SK-MEL-5 (cell line): ENCODE measurements at regions not wholly inside any gene's neighbourhood (a gene's known extent, or its start where the extent isn't known, plus 50 kb on each side); places are given as distances from the start of the nearest gene placed in this dataset.

ENCODE experiments used
- DNase-seq: peaks from one replicate; pipeline ENCODE4 v3.0.0-alpha.2; 2016; ENCODE audit warnings: low read depth, low spot score
- in situ Hi-C: cut with HindIII; loops from 2 replicates; pipeline ENCODE4 v1.10.0; 2016; ENCODE audit warnings: low sequenced_read_pairs, high pct_unique_total_duplicates, low pct_unique_long_range_greater_than_20kb

DNA sequence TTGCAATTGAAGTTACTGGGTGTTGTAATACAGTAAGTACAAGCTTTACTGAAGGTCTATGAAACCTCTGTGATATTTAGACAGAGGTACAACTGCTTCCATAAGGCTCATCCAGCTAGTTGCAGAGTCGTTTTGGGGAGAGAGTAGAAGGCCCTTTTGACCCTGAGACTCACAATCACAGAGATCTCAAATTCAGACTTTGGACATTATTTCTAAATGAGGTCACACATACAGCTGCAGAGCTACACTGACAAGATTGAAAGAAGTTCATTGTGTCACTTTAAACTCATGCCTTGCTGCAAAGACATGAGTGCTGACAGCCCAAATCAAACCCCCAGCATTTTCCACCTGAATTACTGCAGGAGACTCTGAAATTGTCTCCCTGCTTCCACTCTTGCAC lies 205.9 kb upstream of the TMEM161B start:
- in situ Hi-C loops: no loop called here
- DNase-seq: peak; percentile 13

DNA sequence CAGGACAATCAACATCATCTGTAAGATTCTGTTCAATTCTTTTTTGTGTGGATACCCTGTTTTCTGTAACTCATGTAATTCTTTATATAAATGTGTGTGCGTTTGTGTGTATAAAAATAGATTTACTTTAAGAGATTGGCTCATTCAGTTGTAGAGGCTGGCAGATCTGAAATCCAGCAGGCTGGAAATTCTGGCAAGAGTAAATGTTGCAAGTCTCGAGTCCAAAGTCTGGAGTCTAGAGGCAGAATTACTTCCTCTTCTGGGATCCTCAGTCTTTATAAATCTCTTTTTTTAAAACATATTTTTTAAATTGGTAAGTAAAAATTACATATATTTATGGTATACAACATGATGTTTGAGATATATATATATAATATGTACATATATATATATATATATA lies 202.1 kb upstream of the TMEM161B start:
- no peak for DNase-seq
- in situ Hi-C loops: no loop called here

DNA sequence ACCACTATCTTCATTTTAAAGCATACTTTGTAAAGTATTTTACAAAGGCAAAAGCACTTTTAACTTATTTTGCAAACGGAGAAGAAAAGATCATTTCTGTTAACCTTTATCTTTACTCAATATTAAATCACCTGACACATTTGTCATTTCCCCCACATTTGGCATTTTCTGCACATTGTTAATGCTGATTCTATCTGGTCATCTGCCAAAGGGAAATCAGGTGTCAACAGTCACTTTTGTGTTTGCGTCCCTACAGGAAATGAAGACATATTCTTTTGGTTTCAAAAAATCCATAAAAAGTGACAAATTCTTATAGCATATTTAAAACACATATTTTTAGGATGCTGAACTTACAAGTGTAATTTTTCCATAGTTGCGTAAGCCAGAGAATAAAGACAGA lies 191.3 kb upstream of the TMEM161B start:
- in situ Hi-C loops: no loop called here
- DNase-seq: no peak

DNA sequence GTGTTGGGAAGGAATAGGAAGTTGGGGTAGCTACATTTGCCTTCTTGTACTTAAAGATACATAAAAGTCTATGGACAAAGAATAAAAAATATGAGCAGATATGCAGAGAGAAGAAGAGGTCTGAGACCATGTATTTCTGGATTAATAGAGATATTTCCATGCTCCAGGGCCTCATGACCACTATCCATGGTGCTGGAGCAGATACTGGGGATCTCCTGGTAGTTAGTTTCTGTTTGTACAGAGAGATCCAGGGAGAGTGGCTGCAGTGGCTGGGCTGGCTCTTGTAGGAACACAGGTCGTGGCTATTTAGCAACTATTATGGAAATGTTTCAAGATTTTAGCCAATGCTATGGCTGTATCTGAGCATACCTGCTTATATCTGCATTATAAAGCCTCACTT lies 184.2 kb upstream of the TMEM161B start:
- no peak for DNase-seq
- in situ Hi-C loops: no loop called here

DNA sequence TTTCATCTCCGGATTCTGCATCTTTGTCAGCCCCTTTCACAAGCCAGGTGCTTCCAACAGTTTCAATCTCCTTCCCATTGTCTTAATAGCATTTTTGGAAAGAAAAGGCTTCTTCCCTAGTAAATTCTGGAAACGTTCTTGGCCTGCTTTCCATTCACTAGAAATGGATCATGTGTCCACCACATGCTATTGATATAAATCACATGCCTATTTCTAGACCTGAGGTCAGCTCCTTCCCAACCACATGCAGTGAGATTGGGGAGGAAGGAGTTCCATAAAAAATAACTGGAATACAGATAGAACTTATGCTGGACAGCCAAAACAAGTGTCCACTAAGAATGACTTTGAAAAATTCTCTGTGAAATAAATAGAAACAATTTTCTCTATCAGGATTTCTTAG lies 181.6 kb upstream of the TMEM161B start:
- no peak for DNase-seq
- in situ Hi-C loops: no loop called here

DNA sequence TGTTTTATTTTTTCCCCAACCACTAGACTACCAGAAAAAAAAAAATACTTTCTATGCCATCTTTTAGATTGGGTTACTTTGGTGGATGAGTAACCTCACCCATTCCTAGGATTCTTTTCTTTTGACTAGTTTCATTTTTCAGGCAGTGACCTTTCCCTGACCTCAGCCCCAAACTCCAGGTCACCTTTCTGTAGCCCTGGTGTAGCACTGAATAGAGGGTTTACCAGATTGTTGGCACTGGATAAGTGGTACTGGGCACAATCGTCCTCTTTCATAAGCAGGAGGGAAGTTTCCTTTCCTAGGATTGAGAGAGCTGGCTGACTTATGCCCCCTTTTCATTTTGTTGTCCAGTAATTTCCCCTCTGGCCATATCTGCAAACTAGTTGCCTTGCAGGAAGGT lies 169.4 kb upstream of the TMEM161B start:
- in situ Hi-C loops: no loop called here
- peak; percentile 86 for DNase-seq

DNA sequence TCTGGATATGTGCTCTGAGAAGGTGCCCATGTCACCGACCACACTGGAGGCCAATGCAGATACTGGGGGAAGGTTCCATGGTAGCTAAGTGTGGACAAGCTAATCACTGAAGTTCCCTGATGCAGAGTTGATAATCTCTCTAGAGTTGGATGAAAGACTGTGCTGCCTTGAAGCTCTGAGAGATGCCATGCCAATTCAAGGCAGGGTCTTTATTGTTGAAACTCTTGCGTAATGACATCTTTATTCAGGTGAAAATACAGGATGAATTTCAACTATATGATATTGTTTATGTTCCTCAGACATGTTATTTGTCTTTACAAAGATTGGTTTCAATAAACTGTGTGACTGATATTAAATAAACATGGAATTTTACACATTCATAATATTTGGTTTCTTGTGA lies 167.6 kb upstream of the TMEM161B start:
- in situ Hi-C loops: no loop called here
- no peak for DNase-seq

DNA sequence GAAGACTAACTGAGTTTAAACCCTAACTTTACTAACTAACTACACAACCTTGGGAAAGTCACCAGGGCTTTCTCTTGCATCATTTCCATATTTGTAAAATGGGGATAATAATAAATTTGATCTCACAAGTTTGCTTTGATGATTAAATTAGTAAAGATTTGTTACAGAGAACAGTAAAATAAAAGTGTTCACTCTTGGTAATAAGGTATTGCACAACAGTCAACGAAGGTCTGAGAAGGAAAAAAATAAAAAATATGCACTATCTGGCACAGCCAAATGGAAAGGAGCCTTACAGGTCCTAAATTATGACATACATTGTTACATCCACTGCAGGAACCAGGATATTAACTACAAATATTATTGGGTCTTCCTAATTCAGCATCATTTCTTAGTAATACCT lies 160.0 kb upstream of the TMEM161B start:
- no peak for DNase-seq
- in situ Hi-C loops: no loop called here

DNA sequence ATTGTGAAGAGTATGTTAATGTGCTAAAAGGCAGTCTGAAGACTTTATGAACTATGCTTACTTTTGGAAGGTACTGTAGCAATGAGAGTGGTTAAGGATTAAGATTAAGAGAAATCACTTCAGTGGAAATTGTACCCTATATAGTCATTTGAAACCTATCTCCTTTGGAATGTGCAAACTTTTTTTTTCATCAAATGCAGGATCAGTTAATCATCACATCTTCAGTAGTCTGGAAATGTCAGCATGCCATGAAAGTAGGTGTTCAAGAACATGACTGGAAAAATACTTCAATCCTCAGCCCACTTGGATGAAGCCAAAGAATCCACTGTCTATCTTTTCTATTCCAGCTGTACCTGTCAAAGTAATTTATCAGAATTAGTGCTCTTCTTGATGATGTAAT lies 157.8 kb upstream of the TMEM161B start:
- DNase-seq: no peak
- in situ Hi-C loops: no loop called here

DNA sequence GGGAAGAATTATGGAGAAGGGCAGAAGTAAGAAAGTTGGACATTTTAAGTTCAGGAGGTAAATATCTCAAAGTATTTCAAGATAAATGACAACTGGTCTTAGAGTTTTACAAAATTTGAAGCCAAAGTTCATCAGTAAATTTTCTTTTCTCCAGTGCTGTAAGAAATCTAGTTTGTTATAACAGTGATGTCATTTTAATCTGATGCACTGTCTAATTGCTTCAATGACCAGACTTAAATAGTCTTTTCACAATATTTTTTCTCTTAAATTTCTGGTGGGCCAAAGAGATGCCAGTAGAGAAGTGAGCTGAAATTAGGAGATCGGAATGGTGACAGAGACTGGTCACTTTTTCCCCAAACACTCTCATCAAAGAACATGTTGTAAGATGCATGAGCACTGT lies 156.5 kb upstream of the TMEM161B start:
- no peak for DNase-seq
- in situ Hi-C loops: no loop called here

DNA sequence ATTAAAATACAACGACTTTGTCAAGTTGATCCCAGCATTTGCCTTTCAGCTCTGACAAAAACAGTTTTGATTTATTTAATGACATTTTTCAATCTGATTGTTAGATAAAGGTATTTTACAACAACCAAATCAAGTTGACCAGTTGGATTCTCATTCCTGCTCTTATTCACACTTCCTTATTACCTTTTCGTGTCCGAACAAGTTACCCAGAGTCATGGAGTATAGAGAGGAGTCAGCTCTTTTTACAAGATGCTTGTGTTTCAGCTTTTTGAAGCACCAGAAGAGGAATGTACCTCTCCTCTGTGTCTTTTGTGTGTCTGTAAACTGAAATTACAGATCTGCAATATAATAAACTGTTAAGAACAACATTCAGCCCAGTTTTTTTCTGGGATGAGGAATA lies 151.3 kb upstream of the TMEM161B start:
- DNase-seq: no peak
- in situ Hi-C loops: no loop called here

DNA sequence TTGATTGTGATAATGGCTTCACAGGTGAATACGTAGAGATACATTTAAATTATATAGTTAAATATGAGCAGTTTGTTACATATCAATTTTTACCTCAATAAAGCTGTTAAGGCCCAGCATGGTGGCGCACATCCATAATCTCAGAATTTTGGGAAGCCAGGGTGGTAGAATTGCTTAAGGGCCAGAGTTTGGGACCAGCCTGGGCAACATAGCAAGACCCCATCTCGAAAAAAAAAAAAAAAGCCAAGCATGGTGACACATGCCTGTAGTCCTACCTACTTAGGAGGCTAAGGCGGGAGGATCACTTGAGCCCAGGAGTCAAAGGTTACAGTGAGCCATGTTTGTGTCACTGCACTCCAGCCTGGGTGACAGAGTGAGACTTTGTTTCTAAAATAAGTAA lies 138.7 kb upstream of the TMEM161B start:
- no peak for DNase-seq
- in situ Hi-C loops: no loop called here

DNA sequence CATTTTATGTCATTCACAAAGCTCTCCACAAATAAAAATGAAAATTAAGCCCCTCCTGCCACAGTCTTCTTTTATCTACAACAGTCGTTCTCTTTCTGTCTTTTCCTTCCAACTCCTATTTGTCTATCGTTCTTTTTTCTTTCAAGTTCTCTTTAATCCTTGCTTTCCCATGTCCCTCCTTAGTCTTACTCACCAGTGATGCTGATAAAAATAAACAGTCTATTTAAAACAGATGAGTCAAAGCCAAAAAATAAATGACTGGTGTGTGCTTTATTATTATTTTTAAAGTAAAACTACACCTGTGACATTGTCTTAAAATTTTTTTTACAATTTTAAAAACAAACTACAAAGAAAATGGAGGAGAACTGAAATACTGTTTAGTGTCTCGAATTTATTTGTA lies 137.1 kb upstream of the TMEM161B start:
- no peak for DNase-seq
- in situ Hi-C loops: no loop called here

DNA sequence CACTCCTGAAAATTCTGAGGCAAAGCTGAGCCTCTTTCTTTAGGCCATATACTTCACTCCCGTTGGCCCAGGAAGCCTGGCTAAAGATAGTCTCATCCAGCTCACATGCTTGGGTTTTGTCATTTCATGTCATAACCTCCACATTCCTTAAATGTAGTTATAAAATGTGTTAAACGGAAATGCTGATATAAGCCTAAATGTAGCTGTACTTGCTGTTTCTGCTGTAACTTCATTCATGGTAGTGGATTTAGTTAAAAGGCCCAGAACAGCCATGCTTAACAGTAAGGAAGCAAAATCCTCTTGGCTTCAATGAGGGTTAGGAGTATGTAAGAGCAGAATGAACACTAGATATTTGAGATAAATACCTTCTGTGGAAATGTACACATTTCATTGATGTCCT lies 135.8 kb upstream of the TMEM161B start:
- no peak for DNase-seq
- in situ Hi-C loops: no loop called here

DNA sequence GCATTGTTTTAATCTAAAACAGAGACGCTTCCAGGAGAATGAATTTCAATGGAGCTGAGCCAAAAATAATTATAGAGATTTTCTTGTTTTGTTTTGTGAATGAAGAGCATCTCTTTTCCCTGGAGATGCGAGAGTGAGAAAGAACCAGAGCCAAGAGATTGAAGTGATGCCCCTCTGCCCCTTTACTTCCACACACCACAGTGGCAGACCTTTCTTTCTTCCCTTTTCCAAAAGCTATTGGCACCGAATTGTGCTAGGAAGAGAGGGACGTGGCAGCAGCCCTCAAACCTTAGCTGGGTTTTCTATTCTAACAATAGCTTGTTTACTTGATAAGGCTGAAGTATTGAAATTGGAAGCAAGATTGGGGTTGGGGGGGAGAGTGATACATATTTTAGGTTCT lies 133.0 kb upstream of the TMEM161B start:
- DNase-seq: no peak
- in situ Hi-C loops: no loop called here

DNA sequence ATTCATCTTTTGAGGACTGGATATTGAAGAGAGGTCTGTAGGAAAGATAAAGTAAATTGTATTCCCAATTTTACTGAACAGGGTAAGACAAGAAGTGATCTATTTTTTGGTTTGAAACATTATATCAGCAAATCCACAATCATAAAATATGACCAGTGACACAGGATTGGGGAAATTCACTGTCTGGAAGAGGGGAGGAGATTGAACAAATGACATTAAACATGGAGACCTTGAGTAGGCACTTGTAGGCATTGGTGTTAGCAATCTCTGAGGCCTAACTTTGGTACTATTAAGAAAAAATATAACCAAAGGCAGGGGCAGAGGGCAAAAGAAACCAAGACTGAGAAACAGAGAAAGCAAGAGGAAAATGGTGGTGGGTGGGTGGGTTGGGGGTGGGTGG lies 132.6 kb upstream of the TMEM161B start:
- DNase-seq: no peak
- in situ Hi-C loops: no loop called here

DNA sequence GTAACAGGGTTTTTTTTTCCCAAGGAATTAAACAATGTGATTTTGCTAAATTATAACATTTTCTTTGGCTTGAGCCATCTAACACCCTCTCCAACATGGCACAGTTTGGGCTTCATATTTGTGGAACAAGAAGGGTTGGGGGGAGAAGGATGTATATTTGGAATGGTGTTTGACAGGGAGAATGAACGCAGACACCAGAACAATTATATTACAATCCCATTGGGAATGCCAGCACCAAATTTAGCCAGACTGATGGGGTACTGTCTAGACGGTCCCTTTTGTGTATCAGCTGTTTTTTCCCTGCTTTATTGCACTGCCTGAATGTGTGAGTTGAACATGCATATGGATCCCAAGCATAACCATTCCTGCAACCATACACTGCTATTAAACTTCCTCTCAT lies 130.9 kb upstream of the TMEM161B start:
- in situ Hi-C loops: no loop called here
- no peak for DNase-seq

DNA sequence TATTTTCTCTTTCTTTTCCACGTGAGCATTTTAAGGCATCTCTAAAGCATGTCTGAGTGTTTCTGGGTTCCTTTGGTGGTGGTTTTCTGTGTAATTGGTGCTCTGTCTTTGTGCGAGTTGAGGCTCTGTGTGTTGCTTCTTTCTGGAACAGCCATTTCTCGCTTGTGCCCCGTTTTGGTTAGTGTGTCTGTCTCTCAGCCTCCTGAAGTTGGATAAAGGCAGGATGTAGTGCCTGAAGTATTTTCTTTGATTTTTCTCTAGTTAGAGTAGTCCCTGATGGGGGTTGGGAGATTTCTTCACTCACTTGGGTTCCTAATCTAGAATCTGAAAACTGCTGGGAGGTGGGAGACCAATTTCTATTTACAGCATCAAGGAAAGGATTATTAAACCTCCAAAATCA lies 129.7 kb upstream of the TMEM161B start:
- peak; percentile 10 for DNase-seq
- in situ Hi-C loops: no loop called here

DNA sequence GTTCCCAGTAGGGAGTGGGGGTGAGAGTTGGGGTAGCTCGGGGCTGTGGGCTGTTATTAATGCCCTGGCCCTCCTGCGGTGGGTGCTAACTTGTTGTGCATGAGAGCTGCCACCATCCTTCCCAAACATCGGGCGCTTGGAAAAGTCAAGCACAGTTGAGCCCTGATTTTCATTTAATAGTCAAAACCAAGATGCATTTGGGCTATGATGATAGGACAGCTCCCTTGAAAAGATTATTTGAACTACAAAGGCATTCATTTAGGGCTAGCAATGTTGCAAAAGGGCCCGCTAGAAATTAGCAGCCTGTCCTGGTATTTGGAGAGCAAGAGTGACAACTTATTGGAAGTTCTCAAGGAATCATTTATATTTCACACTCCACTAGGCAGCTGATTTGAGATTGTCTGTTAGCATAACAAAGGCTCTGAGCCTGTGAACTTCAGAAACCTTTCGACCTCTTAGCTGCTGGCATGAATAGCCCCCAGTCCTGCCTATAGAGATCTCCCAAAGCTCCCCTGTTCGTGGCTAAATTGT lies 128.2 kb upstream of the TMEM161B start:
- no peak for DNase-seq

DNA sequence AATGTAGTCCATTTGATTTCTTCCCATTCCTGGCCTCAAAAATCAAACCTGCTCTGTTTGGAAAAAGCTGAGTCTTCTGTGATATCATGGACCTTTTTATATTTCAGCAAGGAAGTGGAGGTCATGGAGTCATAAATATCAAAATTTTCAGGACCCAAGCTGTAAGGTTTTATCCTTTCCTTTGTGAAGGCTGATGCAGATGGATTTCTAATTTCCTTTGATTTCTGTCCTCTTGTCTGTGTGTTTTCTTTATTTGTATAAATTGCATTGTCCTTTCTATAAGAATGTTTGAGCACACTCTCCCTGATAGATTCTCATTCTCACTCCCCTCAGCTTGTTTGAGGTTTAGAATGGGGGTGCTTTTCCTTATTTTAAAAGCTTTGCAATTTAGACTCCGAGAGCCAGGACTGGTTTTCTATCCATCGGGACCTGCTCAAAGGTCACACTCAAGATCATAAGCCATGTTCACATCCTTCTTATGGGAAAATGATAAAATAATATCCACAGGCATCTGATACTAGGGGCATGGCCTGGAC lies 127.4 kb upstream of the TMEM161B start:
- in situ Hi-C loops: no loop called here
- DNase-seq: no peak

More for the DNA sequence above, 128.2 kb upstream of the TMEM161B start:
- in situ Hi-C loops: no loop called here
